GM12873 (cell line): ENCODE measurements at regions not wholly inside any gene's neighbourhood (a gene's known extent, or its start where the extent isn't known, plus 50 kb on each side); places are given as distances from the start of the nearest gene placed in this dataset.

Experiments
- TF ChIP-seq, protein P1 (sequence below): IDR thresholded peaks from 2 replicates; pipeline ENCODE4 v1.5.1; 2012; ENCODE audit warnings: low read depth, mild to moderate bottlenecking, moderate library complexity, low read length, control low read depth; ENCODE audit not compliant: insufficient read depth; ENCODE audit errors: missing control alignments

DNA sequence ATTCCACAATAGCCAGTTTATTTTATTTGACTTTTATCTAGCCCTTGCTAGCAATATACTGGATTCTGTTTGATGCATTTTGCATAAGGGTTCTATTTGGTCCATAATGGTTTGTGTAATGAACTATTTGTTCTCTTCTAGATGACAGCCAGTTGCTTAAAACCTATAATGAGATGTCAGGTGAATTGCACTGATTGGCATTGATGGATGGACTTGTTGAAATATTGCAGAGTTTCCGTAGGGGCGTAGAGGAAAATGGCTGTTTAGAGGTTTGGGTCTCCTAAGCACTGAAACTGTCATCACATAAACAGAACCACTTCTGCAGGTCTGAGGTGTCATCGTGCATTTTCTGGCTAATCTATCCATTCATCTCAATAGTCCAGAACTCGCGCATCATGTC is 124.9 kb upstream of the HDAC9 start:
- TF ChIP-seq, protein P1, sequence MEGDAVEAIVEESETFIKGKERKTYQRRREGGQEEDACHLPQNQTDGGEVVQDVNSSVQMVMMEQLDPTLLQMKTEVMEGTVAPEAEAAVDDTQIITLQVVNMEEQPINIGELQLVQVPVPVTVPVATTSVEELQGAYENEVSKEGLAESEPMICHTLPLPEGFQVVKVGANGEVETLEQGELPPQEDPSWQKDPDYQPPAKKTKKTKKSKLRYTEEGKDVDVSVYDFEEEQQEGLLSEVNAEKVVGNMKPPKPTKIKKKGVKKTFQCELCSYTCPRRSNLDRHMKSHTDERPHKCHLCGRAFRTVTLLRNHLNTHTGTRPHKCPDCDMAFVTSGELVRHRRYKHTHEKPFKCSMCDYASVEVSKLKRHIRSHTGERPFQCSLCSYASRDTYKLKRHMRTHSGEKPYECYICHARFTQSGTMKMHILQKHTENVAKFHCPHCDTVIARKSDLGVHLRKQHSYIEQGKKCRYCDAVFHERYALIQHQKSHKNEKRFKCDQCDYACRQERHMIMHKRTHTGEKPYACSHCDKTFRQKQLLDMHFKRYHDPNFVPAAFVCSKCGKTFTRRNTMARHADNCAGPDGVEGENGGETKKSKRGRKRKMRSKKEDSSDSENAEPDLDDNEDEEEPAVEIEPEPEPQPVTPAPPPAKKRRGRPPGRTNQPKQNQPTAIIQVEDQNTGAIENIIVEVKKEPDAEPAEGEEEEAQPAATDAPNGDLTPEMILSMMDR = no peak

DNA sequence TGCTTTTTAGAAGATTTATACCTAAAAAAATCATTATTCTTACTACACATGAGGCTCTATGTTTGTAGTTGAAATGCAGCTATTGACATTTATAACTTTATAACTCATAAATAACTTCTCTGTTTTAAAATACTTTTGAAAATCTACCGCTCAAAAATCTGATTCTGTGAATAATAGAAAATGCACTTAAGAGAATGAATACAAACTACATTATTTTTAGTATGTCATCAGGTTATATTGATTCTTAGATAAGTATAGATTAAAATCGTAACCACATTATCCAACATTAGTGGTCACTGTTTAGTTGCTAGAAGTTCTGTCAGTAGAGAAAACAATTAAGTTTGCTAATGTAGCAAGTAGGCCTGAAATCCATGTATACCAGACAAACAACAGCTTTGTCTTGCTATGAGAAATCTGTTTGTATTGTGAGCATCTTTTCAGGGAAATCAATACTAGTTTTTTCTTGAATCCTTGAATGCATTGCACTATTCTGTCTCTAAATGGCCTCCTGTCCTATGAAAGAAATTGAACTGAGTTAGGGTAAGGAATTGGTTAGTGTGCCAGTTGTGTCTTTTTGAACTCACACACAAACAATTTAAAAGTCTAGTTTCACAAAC is 116.5 kb upstream of the HDAC9 start:
- TF ChIP-seq, protein P1 = no peak

DNA sequence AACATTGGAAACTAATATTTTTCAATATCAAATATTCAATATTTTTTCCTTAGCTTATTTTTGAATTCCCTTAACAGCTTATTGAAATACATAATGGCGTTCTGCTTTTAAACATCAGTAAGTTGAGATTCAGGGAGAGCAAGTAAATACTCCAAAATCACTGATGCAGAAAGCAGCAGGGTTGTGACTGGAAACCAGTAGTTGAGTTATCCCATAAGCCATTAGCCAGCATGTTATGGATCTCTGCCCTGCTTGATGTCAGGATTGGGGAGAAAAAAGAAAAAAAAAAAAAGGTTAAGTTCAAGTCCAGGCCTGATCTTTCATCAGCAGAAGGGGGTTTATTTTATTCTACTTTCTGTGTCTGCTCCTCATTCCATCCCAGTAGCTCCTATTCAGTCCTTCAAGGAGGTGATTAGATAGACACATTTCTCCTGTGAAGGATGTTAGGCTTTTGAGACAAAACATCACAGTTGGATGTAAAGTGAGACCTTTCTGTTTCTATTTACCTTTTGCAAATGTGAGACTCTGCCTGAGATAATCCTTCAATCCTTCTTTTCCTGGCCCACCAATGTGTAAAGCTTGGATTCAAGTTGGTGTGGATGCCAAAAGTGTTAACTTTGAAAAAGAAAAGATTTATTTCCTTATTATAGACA is 110.9 kb upstream of the HDAC9 start:
- TF ChIP-seq, protein P1 = no peak

DNA sequence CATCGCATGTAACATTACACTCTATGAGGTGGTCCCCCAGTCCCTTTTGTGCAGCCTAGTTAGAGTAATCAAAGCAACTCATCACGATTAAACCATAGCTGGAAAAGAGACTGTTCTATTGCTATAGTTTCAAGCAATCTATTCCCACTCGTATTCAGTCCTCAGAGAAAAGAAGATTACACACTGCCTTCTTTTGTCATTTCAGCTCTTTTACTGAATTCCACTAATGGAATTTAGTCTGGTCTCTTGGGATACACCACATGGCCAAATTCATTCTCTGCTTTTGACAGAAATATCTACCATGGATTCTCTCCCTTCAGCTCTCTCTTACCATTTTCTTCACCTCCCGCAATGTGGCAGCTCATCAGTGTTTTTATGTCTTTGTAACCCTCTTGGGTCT is 108.9 kb upstream of the HDAC9 start:
- TF ChIP-seq, protein P1 = no peak

DNA sequence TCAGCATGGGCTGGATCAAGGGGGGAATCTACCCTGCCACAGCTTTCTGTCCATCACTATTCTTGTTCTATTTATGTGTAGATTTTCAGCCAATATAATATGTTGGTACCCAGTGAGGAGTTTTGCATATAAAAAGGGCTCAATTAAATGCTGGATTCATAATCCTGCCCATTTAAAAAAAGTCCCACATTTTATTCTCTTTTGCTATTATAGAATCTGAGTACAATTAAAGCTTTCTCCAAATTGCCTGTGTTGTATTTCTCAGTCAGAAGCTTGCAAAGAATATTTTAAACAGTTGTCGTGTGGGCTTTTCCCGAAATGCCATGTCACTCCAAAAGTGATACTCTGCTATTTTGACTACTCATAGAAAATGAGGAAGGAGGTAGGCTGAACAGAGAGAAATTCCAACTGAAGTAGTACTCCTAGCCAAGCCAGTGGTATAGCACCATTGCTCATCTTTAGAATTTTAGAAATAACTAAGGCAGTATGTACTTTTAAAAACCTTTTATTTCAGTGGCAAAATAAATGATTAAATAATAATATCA is 108.3 kb upstream of the HDAC9 start:
- TF ChIP-seq, protein P1 = no peak

DNA sequence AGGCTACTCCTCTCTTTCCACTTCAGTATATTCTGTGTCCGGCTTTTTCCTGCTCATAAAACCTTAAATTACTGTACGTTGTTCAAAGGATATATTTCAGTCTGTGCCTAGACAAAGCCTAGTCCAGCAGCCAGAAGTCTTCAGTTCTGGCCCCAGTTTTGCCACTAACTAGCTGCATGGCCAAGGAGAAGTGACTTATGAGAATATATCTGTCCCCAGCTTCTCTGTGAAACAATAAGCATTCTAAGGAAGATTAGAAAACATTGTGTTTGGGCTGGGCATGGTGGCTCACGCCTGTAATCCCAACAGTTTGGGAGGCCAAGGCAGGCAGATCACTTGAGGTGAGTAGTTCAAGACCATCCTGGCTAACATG is 105.0 kb upstream of the HDAC9 start:
- TF ChIP-seq, protein P1 = no peak

DNA sequence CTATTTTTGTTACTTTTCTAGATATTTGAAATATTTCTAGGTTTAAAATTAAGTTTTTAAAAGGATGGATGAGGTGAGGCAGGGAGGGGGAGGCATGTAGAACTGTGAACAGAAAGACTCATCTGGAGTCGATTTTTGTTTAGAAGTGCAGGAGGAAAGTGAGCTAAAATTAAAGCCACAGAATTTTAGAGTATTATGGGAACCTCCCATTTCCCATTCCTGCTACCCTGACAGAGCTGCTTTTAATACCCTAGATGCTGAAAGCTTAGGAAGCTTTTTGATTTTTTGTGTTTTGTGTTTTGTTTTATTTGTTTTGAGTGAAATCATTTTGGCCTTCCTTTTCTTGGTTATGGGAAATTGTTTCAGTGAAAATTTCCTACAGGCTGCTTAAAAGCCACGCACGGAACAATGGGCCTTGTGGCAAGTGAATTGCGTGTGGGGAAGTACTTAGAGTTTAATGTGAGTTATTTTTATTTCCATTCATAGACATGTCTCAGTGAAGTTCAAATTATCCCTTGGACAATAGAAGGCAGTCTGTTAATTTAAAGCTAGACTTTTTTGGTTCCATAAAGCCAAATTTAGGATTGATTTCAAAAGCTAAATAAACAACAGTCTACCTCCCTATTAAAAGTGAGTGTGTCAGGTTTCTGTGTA is 102.0 kb upstream of the HDAC9 start:
- TF ChIP-seq, protein P1 = no peak
